B cell (primary cell): ENCODE measurements at regions not wholly inside any gene's neighbourhood (a gene's known extent, or its start where the extent isn't known, plus 50 kb on each side); places are given as distances from the start of the nearest gene placed in this dataset.
"Not testable (repeated sequence)": the region's sequence is repeated elsewhere in the genome, so short reads cannot be mapped to it uniquely, and the experiment has no call there.

Experiments used
- EZH2 ChIP-seq: IDR thresholded peaks from 2 replicates; pipeline ENCODE4 v1.6.1; 2012; ENCODE audit warnings: borderline replicate concordance, low read depth, mild to moderate bottlenecking, moderate library complexity, low read length; ENCODE audit not compliant: insufficient read depth, poor library complexity, severe bottlenecking
- TF ChIP-seq, protein P1 (sequence below): fragments of 200-600 bp; IDR thresholded peaks from one replicate; pipeline ENCODE4 v1.8.0; 2022; ENCODE audit warnings: antibody characterized with exemption, mild to moderate bottlenecking

DNA sequence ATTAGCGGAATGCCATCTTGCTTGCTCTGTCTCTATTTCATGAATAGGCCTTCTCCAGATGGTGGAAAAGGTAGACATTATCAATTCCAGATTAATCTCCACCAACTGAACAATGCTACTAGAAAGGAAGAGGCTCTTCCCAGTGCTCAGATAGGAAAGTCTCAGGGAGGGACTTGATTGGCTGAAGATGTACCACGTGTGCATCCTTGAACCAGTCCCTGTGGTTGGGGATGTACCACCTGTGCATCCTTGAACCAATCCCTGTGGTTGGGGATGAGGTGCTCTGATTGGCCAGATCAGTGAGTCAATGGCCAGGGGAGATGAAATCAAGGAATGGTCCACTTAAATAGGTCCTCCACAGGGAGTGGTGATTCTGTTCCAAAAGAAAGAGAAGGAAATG, 246.2 kb downstream of the NPIPA7 start:
- TF ChIP-seq, protein P1, sequence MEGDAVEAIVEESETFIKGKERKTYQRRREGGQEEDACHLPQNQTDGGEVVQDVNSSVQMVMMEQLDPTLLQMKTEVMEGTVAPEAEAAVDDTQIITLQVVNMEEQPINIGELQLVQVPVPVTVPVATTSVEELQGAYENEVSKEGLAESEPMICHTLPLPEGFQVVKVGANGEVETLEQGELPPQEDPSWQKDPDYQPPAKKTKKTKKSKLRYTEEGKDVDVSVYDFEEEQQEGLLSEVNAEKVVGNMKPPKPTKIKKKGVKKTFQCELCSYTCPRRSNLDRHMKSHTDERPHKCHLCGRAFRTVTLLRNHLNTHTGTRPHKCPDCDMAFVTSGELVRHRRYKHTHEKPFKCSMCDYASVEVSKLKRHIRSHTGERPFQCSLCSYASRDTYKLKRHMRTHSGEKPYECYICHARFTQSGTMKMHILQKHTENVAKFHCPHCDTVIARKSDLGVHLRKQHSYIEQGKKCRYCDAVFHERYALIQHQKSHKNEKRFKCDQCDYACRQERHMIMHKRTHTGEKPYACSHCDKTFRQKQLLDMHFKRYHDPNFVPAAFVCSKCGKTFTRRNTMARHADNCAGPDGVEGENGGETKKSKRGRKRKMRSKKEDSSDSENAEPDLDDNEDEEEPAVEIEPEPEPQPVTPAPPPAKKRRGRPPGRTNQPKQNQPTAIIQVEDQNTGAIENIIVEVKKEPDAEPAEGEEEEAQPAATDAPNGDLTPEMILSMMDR, result not testable (repeated sequence)
- not testable (repeated sequence) for TF ChIP-seq EZH2
